ENCODE measurements at regions not wholly inside any gene's neighbourhood (a gene's known extent, or its start where the extent isn't known, plus 50 kb on each side); places are given as distances from the start of the nearest gene placed in this dataset.

DNA sequence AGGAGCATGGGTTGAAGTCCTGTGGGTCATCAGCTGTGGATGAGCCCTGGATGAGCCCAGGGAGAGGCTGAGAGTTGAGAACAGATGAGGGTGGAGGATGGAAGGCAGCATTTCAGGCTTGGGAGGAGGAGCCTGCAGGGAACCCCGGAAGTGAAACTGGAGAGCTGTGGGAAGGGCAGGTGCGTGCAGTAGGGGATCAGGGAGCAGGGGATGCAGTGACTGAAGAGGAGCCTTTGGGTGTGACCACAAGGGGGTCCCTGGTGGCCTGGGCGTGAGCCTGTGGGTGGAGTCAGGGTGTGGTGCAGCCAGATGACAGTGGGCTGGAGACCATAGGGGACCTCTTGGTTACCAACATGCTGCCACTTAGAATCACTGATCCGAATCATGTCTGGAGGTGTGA lies 115.5 kb downstream of the PAPOLA start:
- ATAC-seq: no peak
- Mint-ChIP-seq H3K27ac (peak overlapping the region in 1 of 2 donors; percentile 57), H3K36me3 (no peaks in the 10 kb centered on the region), H3K9me3 (no peaks in the 10 kb centered on the region)
- no peak for DNase-seq (ENCODE audit: low spot score in 2 of 2)

DNA sequence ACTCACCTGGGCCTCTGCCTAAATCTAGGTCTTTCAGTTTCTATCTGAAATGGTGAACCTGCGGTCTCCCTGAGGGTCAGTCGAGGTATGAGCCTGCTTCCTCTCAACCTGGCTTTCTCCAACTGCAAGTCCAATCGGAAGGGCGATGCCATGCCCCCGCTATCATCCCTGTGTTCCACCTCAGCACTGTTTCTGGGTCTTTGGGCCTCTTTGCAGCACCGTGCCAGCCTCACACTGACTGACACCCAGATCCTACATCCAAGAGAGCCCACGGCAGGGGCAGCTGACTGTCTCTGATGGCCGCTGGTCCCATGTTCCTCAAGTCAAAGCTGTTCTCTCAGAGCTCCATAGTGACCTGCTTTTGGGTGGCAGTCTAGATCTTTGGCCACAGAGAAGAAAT lies 120.7 kb downstream of the PAPOLA start:
- ATAC-seq: no peak
- H3K27ac Mint-ChIP-seq: peak overlapping the region in 1 of 2 donors; percentile 32
- no peaks in the 10 kb centered on the region for H3K36me3 Mint-ChIP-seq
- DNase-seq (ENCODE audit: low spot score in 2 of 2): no peak
- H3K9me3 Mint-ChIP-seq: no peaks in the 10 kb centered on the region

DNA sequence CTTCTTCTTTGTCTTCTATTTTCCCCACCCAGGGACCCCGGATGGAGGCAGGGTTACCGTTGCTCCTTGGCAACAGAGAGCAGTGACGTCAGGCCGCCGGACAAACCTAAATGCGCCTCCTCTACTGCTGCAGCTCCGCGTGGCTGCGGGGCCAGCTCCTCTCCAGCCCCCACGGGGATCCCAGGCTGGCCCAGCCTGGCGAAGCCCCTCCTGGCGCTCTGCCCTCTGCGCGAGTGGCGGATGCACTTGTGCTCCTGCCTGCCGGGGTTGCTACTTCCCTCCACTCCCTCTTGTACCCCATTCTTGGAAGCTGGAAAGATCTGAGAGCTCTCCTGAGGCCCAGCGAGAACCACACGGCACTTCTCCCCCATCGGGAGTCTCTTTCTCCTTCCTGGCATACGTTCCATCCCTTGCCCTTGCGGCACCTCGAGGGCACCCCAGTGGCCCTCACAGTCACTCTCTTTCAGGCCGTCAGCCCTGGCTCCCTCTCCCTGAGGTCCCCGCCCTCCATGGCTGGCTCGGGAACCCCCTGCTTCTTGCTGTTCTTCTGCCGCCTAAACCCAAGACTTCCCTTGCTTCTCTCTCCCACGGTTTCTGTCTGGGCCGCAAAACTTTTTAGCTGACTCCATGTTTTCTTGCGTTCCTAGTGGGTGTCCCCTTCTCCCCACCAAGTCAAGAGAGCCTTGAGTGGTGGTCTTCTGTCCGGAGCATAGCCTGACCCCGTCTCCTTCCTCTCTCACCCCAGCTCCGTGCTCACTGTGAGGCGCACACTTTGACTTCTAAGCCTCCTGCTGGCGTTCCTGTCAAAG lies 121.7 kb downstream of the PAPOLA start:
- H3K36me3 Mint-ChIP-seq: no peaks in the 10 kb centered on the region
- DNase-seq (ENCODE audit: low spot score in 2 of 2): peak in 1 of 2 donors; percentile 50
- no peaks in the 10 kb centered on the region for H3K9me3 Mint-ChIP-seq
- peak overlapping the region in 1 of 2 donors; percentile 71 for H3K27ac Mint-ChIP-seq
- no peak for ATAC-seq

DNA sequence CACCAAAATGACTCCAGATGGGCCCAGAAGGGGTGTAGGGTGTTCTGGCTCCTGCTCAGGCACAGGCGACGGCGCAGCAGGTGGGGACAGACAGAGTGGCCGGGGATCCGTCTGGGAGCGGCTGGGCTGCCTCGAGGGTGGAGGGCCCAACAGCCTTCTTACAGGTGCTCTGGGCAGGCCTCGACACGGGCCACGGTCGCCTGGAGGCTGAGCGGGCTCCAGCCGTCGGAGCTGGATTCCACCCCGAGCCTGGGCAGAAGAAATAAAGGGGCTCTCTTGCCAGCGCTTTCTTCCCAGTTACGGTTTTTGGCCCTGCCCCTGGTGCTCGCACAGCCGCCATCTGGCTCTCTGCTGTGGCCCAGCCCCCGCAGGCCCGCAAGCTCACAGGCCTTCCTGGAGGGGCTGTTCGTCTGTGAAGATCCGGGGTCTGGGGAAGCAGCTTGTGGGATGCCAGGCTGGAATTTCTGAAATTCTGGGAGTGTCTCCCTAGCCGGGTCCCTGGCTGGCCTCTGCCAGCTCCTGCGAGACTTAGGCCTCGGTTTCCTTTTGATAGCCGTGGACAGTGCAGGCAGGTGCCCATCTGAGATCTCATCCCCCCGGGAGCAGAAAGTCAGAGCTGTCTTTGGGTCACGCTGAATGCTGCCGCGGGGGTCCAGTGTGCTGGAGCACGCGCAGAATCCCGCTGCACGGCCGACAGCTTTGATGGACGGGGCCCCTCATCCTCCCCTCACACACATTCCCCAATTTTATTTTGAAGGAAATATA lies 122.7 kb downstream of the PAPOLA start:
- DNase-seq (ENCODE audit: low spot score in 2 of 2) (peak in 1 of 2 donors; percentile 33), ATAC-seq (no peak)
- Mint-ChIP-seq H3K36me3 (no peaks in the 10 kb centered on the region), H3K27ac (no peak overlapping the region), H3K9me3 (no peaks in the 10 kb centered on the region)

DNA sequence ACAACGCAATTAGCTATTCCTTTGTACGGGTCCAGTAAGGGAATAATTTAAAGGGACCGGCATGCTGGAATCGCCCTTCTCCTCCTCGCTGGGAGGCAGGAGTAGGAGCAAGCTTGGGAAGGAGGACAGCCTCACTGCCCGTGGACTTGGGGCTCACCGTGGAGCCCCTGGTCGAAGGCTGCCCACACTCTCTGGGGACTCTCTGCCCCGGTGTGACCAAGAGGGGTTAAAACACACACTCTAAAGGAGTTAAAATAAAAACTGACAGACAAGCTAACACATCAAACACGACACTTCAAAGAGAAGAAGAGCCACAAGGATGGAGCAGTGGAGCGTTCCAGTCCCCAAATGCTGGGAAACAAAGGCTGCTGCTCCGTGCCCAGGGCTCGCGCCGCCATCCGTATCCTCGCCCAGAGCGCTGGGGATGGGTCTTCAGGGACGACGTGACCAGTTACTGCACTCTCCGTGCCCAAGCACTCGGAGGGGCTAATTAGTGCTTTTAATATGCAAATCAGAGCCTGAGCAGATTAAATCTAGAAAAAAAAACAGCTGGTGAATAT lies 123.3 kb downstream of the PAPOLA start:
- H3K36me3 Mint-ChIP-seq: no peaks in the 10 kb centered on the region
- DNase-seq (ENCODE audit: low spot score in 2 of 2) (peak in 1 of 2 donors; percentile 18), ATAC-seq (no peak)
- no peak overlapping the region for H3K27ac Mint-ChIP-seq
- H3K9me3 Mint-ChIP-seq: no peaks in the 10 kb centered on the region

DNA sequence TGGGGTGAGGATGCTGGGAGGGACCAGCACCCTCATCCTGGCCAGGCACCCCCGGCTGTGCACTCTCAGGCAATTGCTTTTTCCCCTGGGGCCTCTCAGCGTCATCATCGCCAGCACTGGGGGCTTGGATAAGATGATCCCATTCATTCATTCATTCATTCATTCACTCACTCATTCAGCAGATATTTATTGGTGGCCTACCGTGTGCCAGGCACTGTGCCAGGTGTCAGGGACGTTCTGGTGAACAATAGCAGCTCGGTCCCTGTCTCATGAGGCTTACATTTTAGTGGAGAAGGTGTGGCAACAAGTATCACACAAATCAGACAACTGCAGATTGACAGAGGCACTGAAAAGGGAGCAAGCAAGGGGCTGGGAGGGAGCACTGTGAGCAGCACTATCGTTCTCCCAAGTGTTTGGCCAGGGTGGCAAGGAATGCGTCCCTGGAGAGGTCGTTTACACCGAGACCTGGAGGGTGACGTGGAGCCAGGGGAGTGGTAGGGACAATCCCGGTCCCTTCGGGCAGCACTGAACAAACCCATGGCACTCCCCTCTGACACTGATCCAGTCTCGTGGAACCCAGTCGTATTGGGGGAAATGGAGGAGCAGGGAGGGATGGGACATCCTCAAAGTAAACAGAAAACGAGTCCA lies 124.1 kb downstream of the PAPOLA start:
- Mint-ChIP-seq H3K36me3 (no peaks in the 10 kb centered on the region), H3K9me3 (no peaks in the 10 kb centered on the region), H3K27ac (peak overlapping the region in 1 of 2 donors; percentile 1)
- peak in 1 of 2 donors; percentile 23 for DNase-seq (ENCODE audit: low spot score in 2 of 2)
- ATAC-seq: no peak

DNA sequence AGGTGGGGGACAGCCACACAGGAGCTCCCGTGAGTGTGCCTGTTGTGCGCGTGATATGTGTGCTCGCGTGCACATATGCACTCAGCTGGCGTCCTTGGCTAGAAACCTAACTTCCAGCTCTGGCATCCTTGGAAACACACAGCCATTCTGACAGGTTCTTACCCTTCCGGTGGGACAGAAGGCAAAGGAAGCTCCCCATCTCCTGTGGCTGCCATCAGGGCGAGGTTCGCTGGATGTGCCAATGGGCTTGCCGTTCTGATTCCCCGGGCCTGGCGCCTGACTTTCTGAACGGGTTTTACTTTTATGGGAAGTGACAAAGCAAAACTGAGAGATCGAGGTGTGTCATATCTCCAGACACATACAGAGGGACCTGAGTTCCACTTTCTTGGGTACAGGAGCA lies 124.7 kb downstream of the PAPOLA start:
- peak; percentile 44 to 53 for DNase-seq (ENCODE audit: low spot score in 2 of 2)
- no peaks in the 10 kb centered on the region for H3K9me3 Mint-ChIP-seq
- no peak overlapping the region for H3K27ac Mint-ChIP-seq
- ATAC-seq: peak; percentile 78 to 88
- no peaks in the 10 kb centered on the region for H3K36me3 Mint-ChIP-seq

DNA sequence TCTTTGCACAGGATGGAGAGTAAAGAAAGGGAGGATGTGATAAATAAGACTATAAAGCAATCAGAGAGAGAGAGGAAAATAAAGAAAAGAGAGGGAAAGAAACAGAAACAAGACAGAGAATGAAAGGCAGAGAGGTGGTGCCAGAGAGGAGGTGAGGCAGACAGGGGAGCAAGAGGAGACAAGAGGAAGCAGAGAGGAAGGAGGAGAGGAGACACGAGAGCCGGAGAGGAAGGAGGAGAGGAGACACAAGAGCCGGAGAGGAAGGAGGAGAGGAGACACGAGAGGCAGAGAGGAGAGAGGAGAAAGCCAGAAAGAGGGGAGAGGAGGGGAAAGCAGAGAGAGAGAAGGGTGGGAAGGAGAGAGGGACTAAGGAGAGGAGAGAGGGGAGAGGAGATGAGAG lies 125.2 kb downstream of the PAPOLA start:
- ATAC-seq (peak; percentile 23 to 45), DNase-seq (ENCODE audit: low spot score in 2 of 2) (no peak)
- Mint-ChIP-seq H3K9me3 (no peaks in the 10 kb centered on the region), H3K36me3 (no peaks in the 10 kb centered on the region), H3K27ac (no peak overlapping the region)

DNA sequence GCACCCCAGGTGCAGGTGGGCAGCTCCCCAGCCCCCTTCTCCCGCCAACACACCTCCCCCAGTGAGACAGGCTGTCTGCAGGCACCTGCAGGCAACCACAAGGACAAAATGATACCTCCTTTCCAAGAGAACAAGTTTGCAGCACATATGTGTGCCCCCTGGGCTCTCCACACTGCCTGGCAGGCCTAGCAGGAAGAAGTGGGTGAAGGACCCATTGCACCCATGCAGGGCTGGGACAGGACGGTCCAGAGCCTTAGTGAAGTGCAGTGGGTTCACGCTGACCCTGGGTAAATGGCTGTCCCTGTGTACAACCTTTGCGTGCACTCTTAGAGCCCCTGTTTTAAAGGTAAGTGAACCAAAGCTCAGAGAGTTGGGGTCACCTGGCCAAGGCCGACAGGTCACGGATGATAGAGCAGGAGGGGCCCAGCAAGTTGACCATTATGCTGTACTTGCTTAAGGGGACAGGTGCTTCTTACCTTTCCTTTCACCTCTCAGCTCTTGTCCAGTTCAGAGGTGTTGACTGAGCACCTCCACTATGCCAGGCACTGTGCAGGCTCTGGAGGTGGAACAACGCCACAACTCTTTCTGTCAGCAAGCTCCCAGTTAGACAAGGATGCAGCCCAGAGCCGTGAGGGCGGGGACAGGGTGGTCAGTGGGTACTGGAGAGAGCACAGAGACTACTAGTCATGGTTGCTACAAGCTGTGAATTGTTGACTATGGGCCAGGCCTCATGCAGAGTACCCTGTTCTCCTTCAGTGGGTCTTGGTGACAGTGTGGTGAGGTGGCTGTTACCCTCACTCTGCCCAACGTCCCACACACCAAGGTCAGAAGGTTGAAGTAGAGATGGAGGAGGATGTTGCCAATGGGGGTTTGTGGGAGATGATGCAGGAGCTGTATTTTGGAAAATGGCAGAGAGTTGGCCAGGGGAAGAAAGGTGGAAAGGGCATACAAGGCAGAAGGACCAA lies 125.9 kb downstream of the PAPOLA start:
- Mint-ChIP-seq H3K27ac (no peak overlapping the region), H3K36me3 (no peaks in the 10 kb centered on the region)
- no peak for ATAC-seq

DNA sequence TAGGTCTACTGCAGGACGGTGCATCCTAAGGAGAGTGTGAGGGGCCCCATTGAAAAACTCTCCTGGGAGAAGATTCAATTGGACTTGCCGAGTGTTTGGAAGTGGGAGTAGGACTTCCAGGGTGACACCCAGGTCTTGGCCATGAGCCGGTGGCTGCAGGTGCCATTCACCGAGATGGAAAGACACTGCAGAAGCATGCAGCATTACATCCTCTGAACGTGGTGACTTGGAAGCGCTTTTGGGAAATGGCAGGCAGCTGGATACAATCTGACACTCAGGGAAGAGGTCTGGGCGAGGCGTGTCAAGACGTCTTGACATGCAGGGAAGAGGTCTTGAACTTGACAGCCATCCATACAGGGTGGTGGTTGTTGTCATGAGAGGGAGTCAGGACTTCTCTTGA lies 126.9 kb downstream of the PAPOLA start:
- Mint-ChIP-seq H3K9me3 (no peaks in the 10 kb centered on the region), H3K36me3 (no peaks in the 10 kb centered on the region), H3K27ac (no peak overlapping the region)
- ATAC-seq (no peak), DNase-seq (ENCODE audit: low spot score in 2 of 2) (peak in 1 of 2 donors; percentile 13)

More for the DNA sequence above, 125.9 kb downstream of the PAPOLA start:
- DNase-seq (ENCODE audit: low spot score in 2 of 2): peak in 1 of 2 donors; percentile 49
- H3K9me3 Mint-ChIP-seq: no peaks in the 10 kb centered on the region

DNA sequence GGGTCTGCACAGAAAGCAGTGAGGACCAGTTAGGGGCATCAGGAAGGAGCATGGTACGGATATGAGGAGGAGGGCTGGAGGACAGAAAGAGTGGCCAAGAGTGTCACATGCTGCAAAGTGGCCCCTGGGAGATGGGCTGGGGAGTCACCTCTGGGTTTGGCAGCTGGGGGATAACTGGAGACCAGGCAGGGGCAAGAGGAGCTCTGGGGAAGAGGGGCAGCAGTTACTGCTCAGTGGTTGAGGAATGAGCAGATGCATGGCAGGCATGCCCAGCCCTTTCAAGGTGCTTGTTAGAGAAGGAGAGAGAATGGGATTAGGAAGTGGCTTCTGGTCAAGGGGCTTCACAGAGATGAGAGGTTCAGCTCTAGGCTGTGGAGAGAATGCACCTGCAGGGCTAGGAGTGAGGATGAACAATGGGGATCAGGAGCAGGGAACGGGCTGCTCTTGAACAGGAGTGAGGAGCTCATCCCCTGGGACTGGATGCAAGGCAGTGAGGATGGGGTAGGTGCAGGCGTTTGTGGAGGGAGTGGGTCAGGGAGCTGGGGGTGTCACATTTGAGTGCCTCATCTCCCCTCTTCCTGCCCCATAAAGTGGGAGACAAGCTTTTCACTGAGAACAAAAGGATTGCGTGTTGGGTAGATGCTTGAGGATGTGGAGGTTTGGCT lies 127.5 kb downstream of the PAPOLA start:
- Mint-ChIP-seq H3K9me3 (no peaks in the 10 kb centered on the region), H3K27ac (no peak overlapping the region), H3K36me3 (no peaks in the 10 kb centered on the region)
- peak in 1 of 2 donors; percentile 44 for DNase-seq (ENCODE audit: low spot score in 2 of 2)
- ATAC-seq: no peak

DNA sequence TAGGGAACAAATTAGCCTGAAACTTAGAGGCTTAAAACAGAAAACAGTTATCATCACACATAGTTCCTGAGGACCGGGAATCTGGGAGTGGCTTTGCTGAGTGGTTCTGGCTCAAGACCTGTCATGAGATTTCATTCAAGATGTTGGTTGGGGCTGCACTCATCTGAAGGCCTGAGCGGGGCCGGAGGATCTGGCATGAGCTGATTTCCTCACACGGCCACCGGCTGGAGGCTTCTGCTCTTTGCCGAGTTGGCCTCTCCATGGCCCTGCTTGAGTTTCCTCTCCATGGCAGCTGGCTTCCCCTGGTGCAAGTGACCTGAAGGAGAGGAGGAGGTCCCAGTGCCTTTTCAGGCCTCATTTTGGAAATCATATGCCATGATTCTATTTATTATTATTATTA lies 128.1 kb downstream of the PAPOLA start:
- no peaks in the 10 kb centered on the region for H3K36me3 Mint-ChIP-seq
- H3K9me3 Mint-ChIP-seq: no peaks in the 10 kb centered on the region
- no peak overlapping the region for H3K27ac Mint-ChIP-seq
- DNase-seq (ENCODE audit: low spot score in 2 of 2): peak in 1 of 2 donors; percentile 45
- no peak for ATAC-seq

DNA sequence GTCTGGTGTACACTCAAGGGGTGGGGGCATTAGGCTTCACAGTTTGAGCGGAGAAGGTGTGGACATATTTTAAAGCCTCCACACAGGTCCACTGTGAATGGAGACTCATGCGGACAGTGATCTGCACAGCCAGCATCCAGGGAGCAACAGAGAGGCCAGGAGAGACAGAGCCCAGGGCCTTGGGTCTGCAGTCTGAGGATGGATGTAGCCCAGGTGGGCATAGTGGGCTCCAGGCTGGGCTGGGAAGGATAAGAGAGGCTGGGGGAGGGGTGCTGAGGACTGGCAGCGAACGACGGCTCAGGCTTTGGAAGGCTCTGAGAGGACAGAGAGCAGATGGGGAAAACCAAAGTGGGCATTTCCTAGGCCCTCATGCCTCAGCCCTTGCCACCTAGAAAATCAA lies 128.8 kb downstream of the PAPOLA start:
- DNase-seq (ENCODE audit: low spot score in 2 of 2): no peak
- H3K36me3 Mint-ChIP-seq: no peaks in the 10 kb centered on the region
- peak overlapping the region in 1 of 2 donors; percentile 27 for H3K27ac Mint-ChIP-seq
- no peak for ATAC-seq
- no peaks in the 10 kb centered on the region for H3K9me3 Mint-ChIP-seq

DNA sequence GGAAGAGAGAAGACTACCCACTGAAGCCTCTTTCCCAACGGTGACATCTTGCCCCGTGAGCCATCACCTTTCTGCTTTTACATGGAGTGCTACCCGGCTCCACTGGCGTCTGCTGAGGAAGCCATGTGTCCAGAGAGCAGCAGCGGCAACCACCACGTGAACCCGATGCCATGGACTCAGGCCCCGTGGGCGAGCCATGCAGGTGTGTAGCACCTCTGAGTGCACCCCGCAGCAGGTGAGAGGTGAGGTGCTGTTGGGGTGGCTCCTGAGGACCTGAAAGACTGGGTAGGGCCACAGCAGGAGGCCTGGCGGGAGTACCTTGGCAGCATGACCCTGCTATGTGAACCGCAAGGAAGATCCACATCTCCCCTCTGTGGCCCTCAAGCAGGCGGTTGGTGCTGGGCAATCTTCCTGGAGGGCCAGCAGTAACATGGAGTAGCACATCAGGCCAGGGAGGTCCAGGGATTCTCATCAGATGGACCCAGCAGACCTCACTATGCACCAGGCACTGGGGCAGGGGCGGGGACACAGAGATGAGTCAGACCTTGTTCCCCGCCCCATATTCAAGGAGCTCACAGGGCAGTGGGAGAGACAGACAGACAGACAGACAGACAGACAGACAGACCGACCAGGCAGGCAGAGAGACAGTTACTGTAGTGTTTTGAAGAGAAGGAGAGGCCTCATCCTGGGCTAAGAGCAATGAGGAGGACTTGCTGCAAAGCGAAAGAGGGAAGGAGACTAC lies 129.6 kb downstream of the PAPOLA start:
- no peak for DNase-seq (ENCODE audit: low spot score in 2 of 2)
- no peak for ATAC-seq
- H3K27ac Mint-ChIP-seq: no peak overlapping the region
- H3K36me3 Mint-ChIP-seq: no peaks in the 10 kb centered on the region
- H3K9me3 Mint-ChIP-seq: no peaks in the 10 kb centered on the region

DNA sequence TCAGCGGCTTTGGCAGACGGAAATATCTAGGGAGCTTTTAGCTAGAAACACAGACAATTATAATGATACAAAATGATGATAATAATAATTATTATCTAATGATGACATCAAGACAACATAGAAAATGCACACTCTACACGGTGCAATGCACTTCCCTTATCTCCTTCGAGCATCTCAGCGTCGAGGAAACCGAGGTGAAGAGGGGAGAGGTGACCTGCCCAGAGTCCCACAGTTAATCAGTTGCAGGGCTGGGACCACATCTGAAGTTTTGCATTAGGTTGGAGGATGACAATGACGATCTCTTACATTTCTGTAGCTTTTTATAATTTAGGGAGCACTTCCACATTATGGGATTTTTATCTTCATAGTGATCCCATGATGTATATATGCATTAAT lies 130.2 kb downstream of the PAPOLA start:
- no peak overlapping the region for H3K27ac Mint-ChIP-seq
- DNase-seq (ENCODE audit: low spot score in 2 of 2): no peak
- ATAC-seq: no peak
- no peaks in the 10 kb centered on the region for H3K9me3 Mint-ChIP-seq
- no peaks in the 10 kb centered on the region for H3K36me3 Mint-ChIP-seq

Data from activated naive CD4-positive, alpha-beta T cell treated with anti-CD3 and anti-CD28 coated beads, Interleukin-2, amount 50 U/mL, for 72 hours (primary cell).